GM21390 (cell line): ENCODE measurements at regions not wholly inside any gene's neighbourhood (a gene's known extent, or its start where the extent isn't known, plus 50 kb on each side); places are given as distances from the start of the nearest gene placed in this dataset.

Source experiments
- ATAC-seq: cut with Tn5 transposase; IDR thresholded peaks from one replicate; pipeline ENCODE4 v1.9.1; 2021; ENCODE audit not compliant: unreplicated experiment

- ATAC-seq, result no peak
Observed at GRCh38 chr5:67353500-67354450, 157.2 kb upstream of the CD180 start.

GRCh38 chr5:67350618-67351201 lies 154.1 kb upstream of the CD180 start:
- ATAC-seq, result no peak

GRCh38 chr5:67350185-67350584 lies 153.6 kb upstream of the CD180 start:
- ATAC-seq, result no peak

GRCh38 chr5:67347821-67348220 lies 151.2 kb upstream of the CD180 start:
- ATAC-seq, result no peak

GRCh38 chr5:67346611-67347010 lies 150.0 kb upstream of the CD180 start:
- ATAC-seq, result no peak

- ATAC-seq, result no peak
Observed at GRCh38 chr5:67344870-67345269, 148.3 kb upstream of the CD180 start.

GRCh38 chr5:67343835-67344234 lies 147.2 kb upstream of the CD180 start:
- no peak for ATAC-seq

GRCh38 chr5:67341478-67341877 lies 144.9 kb upstream of the CD180 start:
- no peak for ATAC-seq

GRCh38 chr5:67339219-67339767 lies 142.7 kb upstream of the CD180 start:
- no peak for ATAC-seq

- ATAC-seq, result no peak
Observed at GRCh38 chr5:67338421-67338820, 141.8 kb upstream of the CD180 start.

GRCh38 chr5:67337751-67338150 lies 141.2 kb upstream of the CD180 start:
- no peak for ATAC-seq

- ATAC-seq, result no peak
Observed at GRCh38 chr5:67335426-67335825, 138.8 kb upstream of the CD180 start.

GRCh38 chr5:67334373-67334772 lies 137.8 kb upstream of the CD180 start:
- no peak for ATAC-seq

- ATAC-seq, result no peak
Observed at GRCh38 chr5:67333171-67333570, 136.6 kb upstream of the CD180 start.

- ATAC-seq, result no peak
Observed at GRCh38 chr5:67331296-67331925, 134.8 kb upstream of the CD180 start.

GRCh38 chr5:67319935-67320725 lies 123.5 kb upstream of the CD180 start:
- no peak for ATAC-seq

- no peak for ATAC-seq
Observed at GRCh38 chr5:67318746-67319145, 122.1 kb upstream of the CD180 start.

- ATAC-seq, result no peak
Observed at GRCh38 chr5:67317603-67318002, 121.0 kb upstream of the CD180 start.

GRCh38 chr5:67316695-67317094 lies 120.1 kb upstream of the CD180 start:
- ATAC-seq, result no peak

GRCh38 chr5:67315082-67315989 lies 118.7 kb upstream of the CD180 start:
- no peak for ATAC-seq
